HCT116 (cell line): ENCODE measurements at regions not wholly inside any gene's neighbourhood (a gene's known extent, or its start where the extent isn't known, plus 50 kb on each side); places are given as distances from the start of the nearest gene placed in this dataset.

Source experiments
- ATAC-seq: fragments of 200-7000 bp; cut with Tn5 transposase; 2 replicates; pipeline ENCODE4 v1.9.1; 2020; ENCODE audit warnings: mild to moderate bottlenecking, moderate library complexity
- BruUV-seq: library from RNA; stranded (reverse); fragments of 400-500 nt; replicated peaks from 2 replicates; lab custom pipeline; 2021; lab: Mats Ljungman, UMichigan
- CTCF ChIA-PET: fragments of 300-600 bp; sonication (Branson Sonifier 250); formaldehyde crosslinking; loops from one replicate; lab custom pipeline; 2021; ENCODE audit warnings: antibody characterized with exemption; lab: Charles Lee
- POLR2A ChIA-PET: fragments of 300-600, 350-600 bp; sonication (Branson Sonifier 250); formaldehyde crosslinking; loops from one replicate; lab custom pipeline; 2021; ENCODE audit warnings: antibody characterized with exemption; lab: Charles Lee
- RAD21 ChIA-PET, 2 experiments: fragments of 300-600 bp; sonication (Branson Sonifier 250); formaldehyde crosslinking; loops; one replicate each; lab custom pipeline; 2023; ENCODE audit warnings: low total read pairs in 2 of 2; ENCODE audit not compliant: uncharacterized antibody in 2 of 2, unreplicated experiment in 2 of 2, low non-redundant PET in 1 of 2; lab: Charles Lee
- DNase-seq: peaks from one replicate; pipeline ENCODE4 v3.0.0-alpha.2; 2010; ENCODE audit warnings: low read depth, low spot score
- H2AFZ ChIP-seq: fragments of 200-600 bp; shearing (Covaris generic), sonication (generic); 2 replicates; pipeline ENCODE4 v1.6.1; 2017; ENCODE audit warnings: low read depth, mixed run types, mixed read lengths, antibody characterized with exemption, low read length; ENCODE audit not compliant: poor library complexity, severe bottlenecking
- H3K27ac ChIP-seq: 2 replicates; pipeline ENCODE4 v1.5.1; 2012; ENCODE audit warnings: low read depth, low read length
- H3K27me3 ChIP-seq: fragments of 200-600 bp; sonication (generic); 2 replicates; pipeline ENCODE4 v1.6.1; 2016; ENCODE audit warnings: mixed run types, low read length, mixed read lengths; ENCODE audit not compliant: insufficient read depth
- H3K36me3 ChIP-seq, 2 experiments: fragments of 200-500 bp in 1 of 2; fragments of 200-600 bp in 1 of 2; sonication (Bioruptor generic) in 1 of 2; sonication (generic) in 1 of 2; 2 replicates each; pipeline versions ENCODE4 v1.5.1 to v1.6.1; 2014 to 2016; ENCODE audit warnings: low read length in 2 of 2, inconsistent platforms in 1 of 2, mixed read lengths in 1 of 2, mixed run types in 1 of 2; ENCODE audit not compliant: insufficient read depth in 2 of 2, control insufficient read depth in 1 of 2
- H3K4me1 ChIP-seq, 2 experiments: fragments of 200-600 bp in 1 of 2; sonication (generic) in 1 of 2; 2 replicates each; pipeline versions ENCODE4 v1.5.1 to v1.6.1; 2012 to 2017; ENCODE audit warnings: low read length in 2 of 2, inconsistent platforms in 1 of 2, mild to moderate bottlenecking in 1 of 2, mixed read lengths in 1 of 2, mixed run types in 1 of 2, moderate library complexity in 1 of 2; ENCODE audit not compliant: insufficient read depth in 2 of 2, control insufficient read depth in 1 of 2
- H3K4me2 ChIP-seq: fragments of 200-600 bp; sonication (generic); 2 replicates; pipeline ENCODE4 v1.6.1; 2017; ENCODE audit warnings: mixed run types, low read length, mixed read lengths
- H3K4me3 ChIP-seq, 2 experiments: fragments of 200-600 bp in 1 of 2; sonication (generic) in 1 of 2; replicated peaks in 1 of 2; 2 replicates each; pipeline ENCODE4 v1.5.1; 2011 to 2016; ENCODE audit warnings: low read length in 2 of 2, control low read depth in 1 of 2, low read depth in 1 of 2, mild to moderate bottlenecking in 1 of 2, mixed read lengths in 1 of 2, mixed run types in 1 of 2
- H3K79me2 ChIP-seq: fragments of 200-600 bp; sonication (generic); 2 replicates; pipeline ENCODE4 v1.6.1; 2017; ENCODE audit warnings: mild to moderate bottlenecking, mixed run types, low read length, moderate library complexity, mixed read lengths; ENCODE audit not compliant: insufficient read depth
- H3K9ac ChIP-seq: fragments of 200-600 bp; sonication (generic); 2 replicates; pipeline ENCODE4 v1.6.1; 2016; ENCODE audit warnings: low read length, mixed read lengths
- H3K9me2 ChIP-seq: fragments of 200-600 bp; sonication (generic), shearing (Covaris generic); 2 replicates; pipeline ENCODE4 v1.6.1; 2017; ENCODE audit warnings: mixed run types, mild to moderate bottlenecking, moderate library complexity; ENCODE audit not compliant: insufficient read depth
- H3K9me3 ChIP-seq, 2 experiments: fragments of 200-500 bp in 1 of 2; fragments of 200-600 bp in 1 of 2; sonication (Bioruptor generic) in 1 of 2; sonication (generic) in 1 of 2; 2 replicates each; pipeline ENCODE4 v1.6.1; 2014 to 2017; ENCODE audit warnings: low read length in 2 of 2, mixed read lengths in 2 of 2, inconsistent platforms in 1 of 2, low read depth in 1 of 2, mild to moderate bottlenecking in 1 of 2, mixed run types in 1 of 2, moderate library complexity in 1 of 2; ENCODE audit not compliant: control insufficient read depth in 1 of 2, insufficient read depth in 1 of 2
- H4K20me1 ChIP-seq: fragments of 200-600 bp; sonication (generic), shearing (Covaris generic); 2 replicates; pipeline ENCODE4 v1.6.1; 2017; ENCODE audit warnings: mixed run types, mild to moderate bottlenecking, moderate library complexity; ENCODE audit not compliant: insufficient read depth
- EGR1 ChIP-seq: IDR thresholded peaks from 2 replicates; pipeline ENCODE4 v1.6.1; 2012; ENCODE audit warnings: low read depth
- ELF1 ChIP-seq: IDR thresholded peaks from 2 replicates; pipeline ENCODE4 v1.6.1; 2012; ENCODE audit warnings: low read depth, borderline replicate concordance
- EZH2 ChIP-seq: fragments of 200-600 bp; sonication (generic); IDR thresholded peaks from 2 replicates; pipeline ENCODE4 v1.6.1; 2017; ENCODE audit warnings: antibody characterized with exemption, mixed run types
- EZH2phosphoT487 ChIP-seq: fragments of 200-600 bp; IDR thresholded peaks from 2 replicates; pipeline ENCODE4 v1.6.1; 2018; ENCODE audit warnings: antibody characterized with exemption, borderline replicate concordance
- FOSL1 ChIP-seq: IDR thresholded peaks from 2 replicates; pipeline ENCODE4 v1.6.1; 2012; ENCODE audit warnings: low read depth
- JUND ChIP-seq: IDR thresholded peaks from 2 replicates; pipeline ENCODE4 v1.6.1; 2012
- POLR2A ChIP-seq: IDR thresholded peaks from 2 replicates; pipeline ENCODE4 v1.7.0; 2011; ENCODE audit warnings: borderline replicate concordance; ENCODE audit not compliant: insufficient read depth, insufficient read length; ENCODE audit errors: extremely low read depth
- POLR2AphosphoS5 ChIP-seq: IDR thresholded peaks from 2 replicates; pipeline ENCODE4 v1.6.1; 2011; ENCODE audit warnings: mild to moderate bottlenecking, low read depth, low read length, moderate library complexity
- SIN3A ChIP-seq: IDR thresholded peaks from 2 replicates; pipeline ENCODE4 v1.6.1; 2012; ENCODE audit warnings: low read depth
- TCF7L2 ChIP-seq: IDR thresholded peaks from 2 replicates; pipeline ENCODE4 v1.7.0; 2011; ENCODE audit warnings: borderline replicate concordance, inconsistent platforms; ENCODE audit not compliant: insufficient read depth, insufficient read length; ENCODE audit errors: extremely low read depth
- YY1 ChIP-seq: IDR thresholded peaks from 2 replicates; pipeline ENCODE4 v1.6.1; 2011; ENCODE audit warnings: low read length, low read depth, moderate library complexity, mild to moderate bottlenecking; ENCODE audit not compliant: insufficient replicate concordance; ENCODE audit errors: extremely low read depth
- ZFX ChIP-seq: fragments of 450-650 bp; IDR thresholded peaks from 2 replicates; pipeline ENCODE4 v1.6.1; 2017
- ZNF274 ChIP-seq: fragments of 200-500 bp; sonication (Bioruptor generic); IDR thresholded peaks from 2 replicates; pipeline ENCODE4 v1.6.1; 2014; ENCODE audit warnings: mild to moderate bottlenecking, low read depth, low read length, inconsistent platforms
- intact Hi-C: fragments of 100-400 bp; cut with micrococcal nuclease; formaldehyde crosslinking; loops from 2 replicates; pipeline ENCODE4 v1.10.0; 2022
- TF ChIP-seq, protein P1 (sequence below): IDR thresholded peaks from 2 replicates; pipeline ENCODE4 v1.6.1; 2012; ENCODE audit warnings: low read depth
- TF ChIP-seq, protein P2 (sequence below): IDR thresholded peaks from 2 replicates; pipeline ENCODE4 v1.6.1; 2012
- TF ChIP-seq, protein P3 (sequence below): IDR thresholded peaks from 2 replicates; pipeline ENCODE4 v1.6.1; 2011; ENCODE audit warnings: mild to moderate bottlenecking, low read length, moderate library complexity; ENCODE audit not compliant: insufficient replicate concordance; ENCODE audit errors: extremely low read depth

DNA sequence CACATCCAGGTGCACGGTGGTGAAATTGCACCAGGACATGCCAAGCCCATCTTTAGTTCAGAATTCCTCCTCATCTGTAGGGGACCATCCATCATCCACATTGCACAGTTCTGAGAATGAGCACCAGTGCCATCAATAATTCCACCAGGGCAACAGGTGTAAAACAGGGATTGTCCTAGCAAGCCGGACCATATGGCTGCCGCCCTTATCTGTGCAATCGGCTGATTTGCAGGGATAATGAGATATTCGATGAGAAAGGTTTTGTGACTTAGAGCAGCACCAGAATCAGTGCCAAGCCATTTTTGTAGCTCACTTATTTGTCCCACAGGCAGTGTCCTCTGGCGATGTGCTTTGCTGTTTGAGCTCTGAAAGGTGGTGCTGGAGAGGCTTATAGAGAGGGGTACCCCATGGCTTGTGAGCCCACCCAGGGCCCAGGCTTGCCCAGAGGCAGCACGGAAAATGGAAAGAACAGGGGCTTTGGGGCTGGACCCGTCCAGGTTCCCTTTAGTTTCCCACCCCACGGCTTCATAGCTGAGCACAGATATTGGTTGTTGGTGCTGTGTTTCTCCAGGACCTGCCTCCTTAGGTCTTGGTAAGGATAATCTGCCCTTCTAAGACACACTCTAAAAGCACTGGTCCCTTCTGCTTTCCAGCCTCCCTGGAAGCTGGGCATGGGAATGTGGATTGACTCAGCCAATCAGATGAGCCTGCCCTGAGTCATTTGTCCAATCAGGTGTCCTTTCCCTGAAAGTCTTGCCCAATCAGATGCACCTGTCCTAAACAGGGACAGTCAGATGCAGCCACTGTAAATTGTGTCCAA lies 84.0 kb upstream of the SHANK2 start:
- H4K20me1 ChIP-seq = no peaks in the 10 kb centered on the region
- RAD21 ChIA-PET = no interaction called here
- H3K4me3 ChIP-seq = no peak overlapping the region
- no peaks in the 10 kb centered on the region for H3K4me1 ChIP-seq
- DNase-seq (no peak), ATAC-seq (0 out of 2 replicates have a peak, but pooled peaks have one; percentile 25)
- H3K9me3 ChIP-seq = peaks cover 0 to 7% of the 10 kb centered on the region in 2 experiments; a peak in 2 of 4 replicates
- no peak overlapping the region for H3K9ac ChIP-seq
- no peak overlapping the region for H3K4me2 ChIP-seq
- intact Hi-C loops = no loop called here
- peaks cover 7% of the 10 kb centered on the region; the same call in 1 of the 2 replicates for H3K27me3 ChIP-seq
- H3K79me2 ChIP-seq = no peaks in the 10 kb centered on the region
- no TSS peak for BruUV-seq
- CTCF ChIA-PET = no interaction called here
- POLR2A ChIA-PET = no interaction called here
- TF ChIP-seq, protein P1, sequence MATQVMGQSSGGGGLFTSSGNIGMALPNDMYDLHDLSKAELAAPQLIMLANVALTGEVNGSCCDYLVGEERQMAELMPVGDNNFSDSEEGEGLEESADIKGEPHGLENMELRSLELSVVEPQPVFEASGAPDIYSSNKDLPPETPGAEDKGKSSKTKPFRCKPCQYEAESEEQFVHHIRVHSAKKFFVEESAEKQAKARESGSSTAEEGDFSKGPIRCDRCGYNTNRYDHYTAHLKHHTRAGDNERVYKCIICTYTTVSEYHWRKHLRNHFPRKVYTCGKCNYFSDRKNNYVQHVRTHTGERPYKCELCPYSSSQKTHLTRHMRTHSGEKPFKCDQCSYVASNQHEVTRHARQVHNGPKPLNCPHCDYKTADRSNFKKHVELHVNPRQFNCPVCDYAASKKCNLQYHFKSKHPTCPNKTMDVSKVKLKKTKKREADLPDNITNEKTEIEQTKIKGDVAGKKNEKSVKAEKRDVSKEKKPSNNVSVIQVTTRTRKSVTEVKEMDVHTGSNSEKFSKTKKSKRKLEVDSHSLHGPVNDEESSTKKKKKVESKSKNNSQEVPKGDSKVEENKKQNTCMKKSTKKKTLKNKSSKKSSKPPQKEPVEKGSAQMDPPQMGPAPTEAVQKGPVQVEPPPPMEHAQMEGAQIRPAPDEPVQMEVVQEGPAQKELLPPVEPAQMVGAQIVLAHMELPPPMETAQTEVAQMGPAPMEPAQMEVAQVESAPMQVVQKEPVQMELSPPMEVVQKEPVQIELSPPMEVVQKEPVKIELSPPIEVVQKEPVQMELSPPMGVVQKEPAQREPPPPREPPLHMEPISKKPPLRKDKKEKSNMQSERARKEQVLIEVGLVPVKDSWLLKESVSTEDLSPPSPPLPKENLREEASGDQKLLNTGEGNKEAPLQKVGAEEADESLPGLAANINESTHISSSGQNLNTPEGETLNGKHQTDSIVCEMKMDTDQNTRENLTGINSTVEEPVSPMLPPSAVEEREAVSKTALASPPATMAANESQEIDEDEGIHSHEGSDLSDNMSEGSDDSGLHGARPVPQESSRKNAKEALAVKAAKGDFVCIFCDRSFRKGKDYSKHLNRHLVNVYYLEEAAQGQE = no peak
- TF ChIP-seq EZH2phosphoT487 (no peak), FOSL1 (no peak), EZH2 (no peak), POLR2AphosphoS5 (no peak), ZFX (no peak), EGR1 (no peak), JUND (no peak), ZNF274 (no peak), SIN3A (no peak), TCF7L2 (no peak), ELF1 (no peak), POLR2A (no peak), YY1 (no peak)
- TF ChIP-seq, protein P2, sequence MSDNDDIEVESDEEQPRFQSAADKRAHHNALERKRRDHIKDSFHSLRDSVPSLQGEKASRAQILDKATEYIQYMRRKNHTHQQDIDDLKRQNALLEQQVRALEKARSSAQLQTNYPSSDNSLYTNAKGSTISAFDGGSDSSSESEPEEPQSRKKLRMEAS = no peak
- TF ChIP-seq, protein P3, sequence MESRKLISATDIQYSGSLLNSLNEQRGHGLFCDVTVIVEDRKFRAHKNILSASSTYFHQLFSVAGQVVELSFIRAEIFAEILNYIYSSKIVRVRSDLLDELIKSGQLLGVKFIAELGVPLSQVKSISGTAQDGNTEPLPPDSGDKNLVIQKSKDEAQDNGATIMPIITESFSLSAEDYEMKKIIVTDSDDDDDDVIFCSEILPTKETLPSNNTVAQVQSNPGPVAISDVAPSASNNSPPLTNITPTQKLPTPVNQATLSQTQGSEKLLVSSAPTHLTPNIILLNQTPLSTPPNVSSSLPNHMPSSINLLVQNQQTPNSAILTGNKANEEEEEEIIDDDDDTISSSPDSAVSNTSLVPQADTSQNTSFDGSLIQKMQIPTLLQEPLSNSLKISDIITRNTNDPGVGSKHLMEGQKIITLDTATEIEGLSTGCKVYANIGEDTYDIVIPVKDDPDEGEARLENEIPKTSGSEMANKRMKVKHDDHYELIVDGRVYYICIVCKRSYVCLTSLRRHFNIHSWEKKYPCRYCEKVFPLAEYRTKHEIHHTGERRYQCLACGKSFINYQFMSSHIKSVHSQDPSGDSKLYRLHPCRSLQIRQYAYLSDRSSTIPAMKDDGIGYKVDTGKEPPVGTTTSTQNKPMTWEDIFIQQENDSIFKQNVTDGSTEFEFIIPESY = no peak
- no peak overlapping the region for H3K27ac ChIP-seq
- H3K36me3 ChIP-seq = no peaks in the 10 kb centered on the region
- H2AFZ ChIP-seq = no peak overlapping the region
- H3K9me2 ChIP-seq = no peaks in the 10 kb centered on the region
